HepG2 (cell line): ENCODE measurements at regions not wholly inside any gene's neighbourhood (a gene's known extent, or its start where the extent isn't known, plus 50 kb on each side); places are given as distances from the start of the nearest gene placed in this dataset.

Source experiments
- ATAC-seq: fragments of 200-7000 bp; cut with Tn5 transposase; 3 replicates; pipeline ENCODE4 v1.9.1; 2020; ENCODE audit warnings: mild to moderate bottlenecking, moderate library complexity
- BruUV-seq: library from RNA; stranded (reverse); fragments of 400-500 nt; replicated peaks from 2 replicates; lab custom pipeline; 2021; lab: Mats Ljungman, UMichigan
- CTCF ChIA-PET: fragments of 300-600 bp; formaldehyde crosslinking; extraction: SDS; loops from one replicate; lab custom pipeline; 2021; ENCODE audit warnings: low total read pairs, inconsistent platforms, low intra/inter-chr PET ratio; lab: Yijun Ruan, JAX
- POLR2A ChIA-PET: fragments of 350-600 bp; sonication (Branson Sonifier 250); formaldehyde crosslinking; loops from one replicate; lab custom pipeline; 2020; ENCODE audit warnings: antibody characterized with exemption, inconsistent platforms; lab: Yijun Ruan, JAX
- DNase-seq: peaks from one replicate; pipeline ENCODE4 v3.0.0-alpha.2; 2015; ENCODE audit warnings: low spot score
- FAIRE-seq: peaks from 3 replicates; lab custom pipeline; 2011; peaks lifted over from hg19 to GRCh38; lab: Jason Lieb, UNC
- H2AFZ ChIP-seq: one replicate; pipeline ENCODE4 v1.6.1; 2011; ENCODE audit warnings: low read length, inconsistent platforms
- H3K27ac ChIP-seq: fragments of 300-600 bp; 3 replicates; pipeline ENCODE4 v1.8.0; 2011; ENCODE audit warnings: mixed run types, mild to moderate bottlenecking, mixed read lengths, low read length, inconsistent platforms; ENCODE audit not compliant: insufficient read depth; ENCODE audit errors: extremely low read length
- H3K27me3 ChIP-seq, 2 experiments: fragments of 200-600 bp in 1 of 2; 2 replicates in 1 of 2; 3 replicates in 1 of 2; pipeline versions ENCODE4 v1.6.0 to v1.8.0; 2011; ENCODE audit warnings: low read length in 2 of 2, mild to moderate bottlenecking in 2 of 2, moderate library complexity in 2 of 2, inconsistent platforms in 1 of 2; ENCODE audit not compliant: insufficient read depth in 2 of 2, control insufficient read depth in 1 of 2
- H3K36me3 ChIP-seq, 2 experiments: fragments of 200-600 bp in 1 of 2; replicated peaks in 1 of 2; 2 replicates in 1 of 2; 3 replicates in 1 of 2; pipeline versions ENCODE4 v1.5.1 to v1.8.0; 2011; ENCODE audit warnings: low read length in 2 of 2, inconsistent platforms in 1 of 2; ENCODE audit not compliant: insufficient read depth in 2 of 2, control insufficient read depth in 1 of 2
- H3K4me1 ChIP-seq: 2 replicates; pipeline ENCODE4 v1.5.1; 2012; ENCODE audit warnings: low read length, inconsistent platforms; ENCODE audit not compliant: insufficient read depth
- H3K4me2 ChIP-seq: 2 replicates; pipeline ENCODE4 v1.6.0; 2011; ENCODE audit warnings: low read depth, low read length, inconsistent platforms
- H3K4me3 ChIP-seq, 3 experiments: fragments of 200-600 bp in 1 of 3; sonication (generic), shearing (Covaris generic) in 1 of 3; replicated peaks in 1 of 3; 2 replicates each; pipeline ENCODE4 v1.5.1; 2011 to 2016; ENCODE audit warnings: low read length in 3 of 3, inconsistent platforms in 2 of 3, low read depth in 2 of 3, mild to moderate bottlenecking in 2 of 3, control low read depth in 1 of 3, mixed read lengths in 1 of 3; ENCODE audit not compliant: insufficient read depth in 1 of 3
- H3K79me2 ChIP-seq: one replicate; pipeline ENCODE4 v1.6.1; 2011; ENCODE audit warnings: low read length, inconsistent platforms; ENCODE audit not compliant: insufficient read depth
- H3K9ac ChIP-seq: 2 replicates; pipeline ENCODE4 v1.6.0; 2011; ENCODE audit warnings: mild to moderate bottlenecking, low read depth, low read length, inconsistent platforms; ENCODE audit not compliant: insufficient read depth
- H3K9me3 ChIP-seq: 2 replicates; pipeline ENCODE4 v1.5.1; 2012; ENCODE audit warnings: mild to moderate bottlenecking, low read length
- H4K20me1 ChIP-seq: 2 replicates; pipeline ENCODE4 v1.6.0; 2011; ENCODE audit warnings: inconsistent platforms, mild to moderate bottlenecking, low read length, moderate library complexity; ENCODE audit not compliant: insufficient read depth
- FOXJ3 ChIP-seq: sonication (generic); formaldehyde crosslinking; IDR thresholded peaks from 2 replicates; pipeline ENCODE4 v1.4.0; 2020; ENCODE audit warnings: missing genetic modification reagents, mild to moderate bottlenecking, borderline replicate concordance
- KLF9 ChIP-seq: IDR thresholded peaks from 2 replicates; pipeline ENCODE4 v1.6.1; 2016; ENCODE audit warnings: low read depth
- NFKB2 ChIP-seq: sonication (generic); formaldehyde crosslinking; IDR thresholded peaks from 2 replicates; pipeline ENCODE4 v1.4.0; 2020; ENCODE audit warnings: missing genetic modification reagents, borderline replicate concordance
- NR0B2 ChIP-seq: sonication (generic); formaldehyde crosslinking; IDR thresholded peaks from 2 replicates; pipeline ENCODE4 v1.4.0; 2020; ENCODE audit warnings: mild to moderate bottlenecking, missing genetic modification reagents
- ONECUT2 ChIP-seq: sonication (generic); formaldehyde crosslinking; IDR thresholded peaks from 2 replicates; pipeline ENCODE4 v1.4.0; 2020; ENCODE audit warnings: missing genetic modification reagents
- SATB2 ChIP-seq: sonication (generic); formaldehyde crosslinking; IDR thresholded peaks from 2 replicates; pipeline ENCODE4 v1.5.0; 2020; ENCODE audit warnings: missing genetic modification reagents
- ZNF3 ChIP-seq: IDR thresholded peaks from 2 replicates; pipeline ENCODE4 v1.7.0; 2017; ENCODE audit warnings: inconsistent platforms
- ZNF354B ChIP-seq: sonication (generic); formaldehyde crosslinking; IDR thresholded peaks from 2 replicates; pipeline ENCODE4 v1.8.0; 2022; ENCODE audit warnings: mild to moderate bottlenecking, missing genetic modification reagents
- ZNF451 ChIP-seq: sonication (generic); formaldehyde crosslinking; IDR thresholded peaks from 2 replicates; pipeline ENCODE4 v1.5.0; 2020; ENCODE audit warnings: mild to moderate bottlenecking, missing genetic modification reagents
- ZNF614 ChIP-seq: IDR thresholded peaks from 2 replicates; pipeline ENCODE4 v1.6.1; 2018; ENCODE audit warnings: missing biosample characterization, missing genetic modification reagents, inconsistent platforms, borderline replicate concordance
- ZSCAN31 ChIP-seq: sonication (generic); formaldehyde crosslinking; IDR thresholded peaks from 2 replicates; pipeline ENCODE4 v1.5.0; 2020; ENCODE audit warnings: low read depth, mild to moderate bottlenecking, missing genetic modification reagents
- WGBS: methylation state at CpG from one replicate; pipeline ENCODE4 v1.1.6; 2017; ENCODE audit warnings: low lambda C conversion rate; 5-methylcytosine and 5-hydroxymethylcytosine counted together
- in situ Hi-C: cut with HindIII; loops from 2 replicates; pipeline ENCODE4 v1.10.0; 2017; ENCODE audit warnings: low pct_unique_long_range_greater_than_20kb; ENCODE audit not compliant: extremely low pct_ligation_motif_present
- intact Hi-C: fragments of 100-400 bp; cut with micrococcal nuclease; formaldehyde crosslinking; loops from one replicate; pipeline ENCODE4 v1.10.0; 2022; ENCODE audit not compliant: unreplicated experiment

GRCh38 chr4:1541449-1542225 is 135.4 kb upstream of the NKX1-1 start:
- Histone ChIP-seq H3K9ac (no peak overlapping the region), H3K27ac (no peak overlapping the region), H3K4me2 (no peak overlapping the region), H3K9me3 (no peaks in the 10 kb centered on the region), H3K36me3 (no peaks in the 10 kb centered on the region), H3K4me1 (peaks cover 7% of the 10 kb centered on the region; the same call in 1 of the 2 replicates), H3K27me3 (peaks cover 12 to 45% of the 10 kb centered on the region in 2 experiments; a peak in 4 of 5 replicates), H4K20me1 (0 out of 2 replicates have a peak, but pooled peaks cover 2% of the 10 kb centered on the region), H2AFZ (no peak overlapping the region), H3K79me2 (no peaks in the 10 kb centered on the region), H3K4me3 (no peak overlapping the region)
- ChIA-PET POLR2A (no interaction called here), CTCF (no interaction called here)
- in situ Hi-C loops: no loop called here
- 52% methylated on average over 30 of the region's 30 CpGs for WGBS
- TF ChIP-seq ONECUT2 (CRISPR knock-in tag) (no peak), ZNF3 (CRISPR knock-in tag) (no peak)
- intact Hi-C loops: no loop called here
- ATAC-seq (no peak), DNase-seq (no peak), FAIRE-seq (no peak)
- no TSS peak for BruUV-seq

DNA sequence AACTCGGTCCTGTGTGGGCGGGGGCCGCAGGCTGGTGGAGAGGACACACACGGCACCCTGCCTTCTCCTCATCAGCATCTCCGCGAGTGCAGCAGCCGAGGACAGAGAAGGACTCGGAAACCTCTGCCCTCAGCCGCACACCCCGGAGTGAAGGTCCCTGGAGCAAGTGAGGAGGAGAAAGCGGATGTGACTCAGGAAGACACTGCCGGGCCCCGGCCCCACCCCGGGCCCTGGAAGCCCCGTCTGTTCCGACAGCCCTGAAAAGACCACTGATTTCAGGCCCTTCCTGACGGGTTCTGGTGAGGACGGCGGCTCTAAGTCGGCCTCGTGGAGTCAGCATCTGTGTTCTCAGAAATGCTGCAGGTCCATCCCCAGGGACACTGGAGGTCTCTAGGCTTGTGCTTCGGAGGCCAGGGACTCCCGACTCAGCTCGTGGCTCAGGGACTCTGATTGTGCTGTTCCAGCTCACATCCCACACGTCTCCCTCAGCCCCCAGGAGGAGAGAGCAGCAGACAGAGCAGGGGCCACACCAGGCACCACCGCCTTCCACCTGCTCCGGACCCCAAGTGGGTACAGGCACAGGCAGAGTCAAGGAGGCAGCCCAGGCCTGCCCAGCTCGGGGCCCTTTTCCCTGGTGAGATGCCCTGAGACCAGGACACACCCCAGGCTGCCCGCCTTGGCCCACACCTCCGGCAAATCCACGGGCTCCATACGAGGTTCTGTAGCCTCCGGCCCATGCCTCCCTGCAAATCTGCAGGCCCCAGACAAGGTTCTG is 134.5 kb upstream of the NKX1-1 start:
- Histone ChIP-seq H3K27ac (no peak overlapping the region), H3K27me3 (peaks cover 12 to 48% of the 10 kb centered on the region in 2 experiments; a peak in 4 of 5 replicates), H2AFZ (no peak overlapping the region), H3K36me3 (no peaks in the 10 kb centered on the region), H3K4me1 (peaks cover 7% of the 10 kb centered on the region; the same call in 1 of the 2 replicates), H3K9me3 (no peaks in the 10 kb centered on the region), H3K4me2 (no peak overlapping the region), H3K4me3 (no peak overlapping the region), H3K9ac (no peak overlapping the region), H3K79me2 (no peaks in the 10 kb centered on the region), H4K20me1 (0 out of 2 replicates have a peak, but pooled peaks cover 2% of the 10 kb centered on the region)
- 33% methylated on average over 25 of the region's 33 CpGs for WGBS
- no TSS peak for BruUV-seq
- in situ Hi-C loops (no loop called here), intact Hi-C loops (no loop called here)
- no peak for DNase-seq
- no peak for ATAC-seq
- no peak for TF ChIP-seq KLF9 (CRISPR knock-in tag)
- TF ChIP-seq ZSCAN31: no peak
- no peak for TF ChIP-seq SATB2 (CRISPR knock-in tag)
- TF ChIP-seq NR0B2: no peak
- TF ChIP-seq NFKB2 (CRISPR knock-in tag): no peak
- no peak for TF ChIP-seq FOXJ3
- TF ChIP-seq ZNF614 (CRISPR knock-in tag): no peak
- TF ChIP-seq ZNF451 (CRISPR knock-in tag): no peak
- TF ChIP-seq ZNF354B (CRISPR knock-in tag): no peak
- CTCF ChIA-PET: no interaction called here
- FAIRE-seq: no peak
- POLR2A ChIA-PET: no interaction called here
